Calu3 (cell line): ENCODE measurements at regions not wholly inside any gene's neighbourhood (a gene's known extent, or its start where the extent isn't known, plus 50 kb on each side); places are given as distances from the start of the nearest gene placed in this dataset.
"Not testable (repeated sequence)": the region's sequence is repeated elsewhere in the genome, so short reads cannot be mapped to it uniquely, and the experiment has no call there.

Source experiments
- BruUV-seq: library from RNA; stranded (reverse); fragments of 400-500 nt; replicated peaks from 2 replicates; lab custom pipeline; 2021; lab: Mats Ljungman, UMichigan
- CTCF ChIA-PET: fragments of 300-600 bp; sonication (Branson Sonifier 250); formaldehyde crosslinking; loops from one replicate; lab custom pipeline; 2022; ENCODE audit warnings: antibody characterized with exemption; lab: Charles Lee
- DNase-seq: peaks from one replicate; pipeline ENCODE4 v3.0.0; 2022
- H3K27ac Mint-ChIP-seq: one replicate; pipeline ENCODE4 v1.8.0; 2022; ENCODE audit warnings: mixed read lengths; ENCODE audit not compliant: unreplicated experiment
- H3K27me3 Mint-ChIP-seq: one replicate; pipeline ENCODE4 v1.8.0; 2022; ENCODE audit warnings: mixed read lengths; ENCODE audit not compliant: unreplicated experiment
- H3K36me3 Mint-ChIP-seq: one replicate; pipeline ENCODE4 v1.8.0; 2022; ENCODE audit warnings: mild to moderate bottlenecking, moderate library complexity, mixed read lengths; ENCODE audit not compliant: insufficient read depth, unreplicated experiment
- H3K4me1 Mint-ChIP-seq: one replicate; pipeline ENCODE4 v1.8.0; 2022; ENCODE audit warnings: mild to moderate bottlenecking, low read depth, mixed read lengths; ENCODE audit not compliant: unreplicated experiment
- H3K4me3 Mint-ChIP-seq: one replicate; pipeline ENCODE4 v1.8.0; 2022; ENCODE audit warnings: mild to moderate bottlenecking, low read depth, moderate library complexity, mixed read lengths; ENCODE audit not compliant: unreplicated experiment
- H3K9me3 Mint-ChIP-seq: one replicate; pipeline ENCODE4 v1.8.0; 2022; ENCODE audit warnings: low read depth, mixed read lengths; ENCODE audit not compliant: unreplicated experiment
- intact Hi-C: fragments of 100-400 bp; cut with micrococcal nuclease; formaldehyde crosslinking; loops from one replicate; pipeline ENCODE4 v1.10.0; 2022; ENCODE audit not compliant: unreplicated experiment
- TF ChIP-seq, protein P1 (sequence below): fragments of 200-600 bp; IDR thresholded peaks from one replicate; pipeline ENCODE4 v1.8.0; 2022; ENCODE audit warnings: antibody characterized with exemption; ENCODE audit not compliant: unreplicated experiment

DNA sequence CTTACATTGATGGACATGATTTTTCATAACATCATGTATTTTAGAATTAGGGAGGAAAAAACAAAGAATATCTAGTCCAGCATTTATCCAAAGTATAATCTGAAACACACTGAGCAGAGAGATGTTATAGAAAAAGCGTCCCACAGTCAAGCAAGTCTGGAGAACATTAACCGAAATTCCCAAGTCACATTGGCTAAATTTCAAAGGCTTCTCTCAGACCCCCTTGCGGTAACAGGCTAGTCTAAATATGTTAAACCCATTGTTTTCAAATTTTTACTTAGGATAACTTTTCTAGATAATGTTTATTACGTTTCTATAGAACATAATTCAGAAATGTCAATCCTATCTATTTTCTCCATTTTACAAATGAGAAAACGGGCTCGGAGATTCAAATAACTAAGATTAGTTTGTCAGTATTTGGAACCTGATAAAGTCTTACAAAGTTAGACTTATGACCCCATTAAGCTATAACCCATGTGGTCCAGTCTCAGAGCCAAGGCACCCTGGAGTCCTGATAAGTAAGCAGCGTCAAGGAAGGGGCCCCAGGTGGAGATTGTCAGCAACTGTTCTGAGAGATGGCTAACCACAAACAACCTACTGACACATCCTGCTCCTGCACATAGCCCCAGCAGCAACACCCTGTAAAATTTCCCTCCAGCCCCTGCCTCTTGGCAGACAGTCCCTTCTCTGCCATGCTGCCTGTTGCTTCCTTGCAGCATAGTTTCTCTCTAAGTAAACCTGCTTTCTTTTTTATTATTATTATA is 220.6 kb upstream of the TMEM260 start:
- Mint-ChIP-seq H3K4me3 (no peak overlapping the region), H3K27ac (no peak overlapping the region), H3K4me1 (no peaks in the 10 kb centered on the region), H3K9me3 (no peaks in the 10 kb centered on the region), H3K36me3 (no peaks in the 10 kb centered on the region), H3K27me3 (peaks cover 9% of the 10 kb centered on the region)
- intact Hi-C loops, result no loop called here
- no TSS peak for BruUV-seq
- TF ChIP-seq, protein P1, sequence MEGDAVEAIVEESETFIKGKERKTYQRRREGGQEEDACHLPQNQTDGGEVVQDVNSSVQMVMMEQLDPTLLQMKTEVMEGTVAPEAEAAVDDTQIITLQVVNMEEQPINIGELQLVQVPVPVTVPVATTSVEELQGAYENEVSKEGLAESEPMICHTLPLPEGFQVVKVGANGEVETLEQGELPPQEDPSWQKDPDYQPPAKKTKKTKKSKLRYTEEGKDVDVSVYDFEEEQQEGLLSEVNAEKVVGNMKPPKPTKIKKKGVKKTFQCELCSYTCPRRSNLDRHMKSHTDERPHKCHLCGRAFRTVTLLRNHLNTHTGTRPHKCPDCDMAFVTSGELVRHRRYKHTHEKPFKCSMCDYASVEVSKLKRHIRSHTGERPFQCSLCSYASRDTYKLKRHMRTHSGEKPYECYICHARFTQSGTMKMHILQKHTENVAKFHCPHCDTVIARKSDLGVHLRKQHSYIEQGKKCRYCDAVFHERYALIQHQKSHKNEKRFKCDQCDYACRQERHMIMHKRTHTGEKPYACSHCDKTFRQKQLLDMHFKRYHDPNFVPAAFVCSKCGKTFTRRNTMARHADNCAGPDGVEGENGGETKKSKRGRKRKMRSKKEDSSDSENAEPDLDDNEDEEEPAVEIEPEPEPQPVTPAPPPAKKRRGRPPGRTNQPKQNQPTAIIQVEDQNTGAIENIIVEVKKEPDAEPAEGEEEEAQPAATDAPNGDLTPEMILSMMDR, result no peak
- CTCF ChIA-PET, result interaction anchor here (0.6 kb wide), 1 partner anchor 1953 kb away, joined by 3 read pairs; no protein-coding TSS in a partner anchor
- DNase-seq, result no peak

GRCh38 chr14:56365663-56366062 is 213.9 kb upstream of the TMEM260 start:
- H3K4me1 Mint-ChIP-seq, CTCF ChIA-PET, H3K4me3 Mint-ChIP-seq, DNase-seq, H3K36me3 Mint-ChIP-seq, H3K9me3 Mint-ChIP-seq, BruUV-seq, H3K27ac Mint-ChIP-seq, intact Hi-C loops: not testable (repeated sequence)
- H3K27me3 Mint-ChIP-seq, result peaks cover 16% of the 10 kb centered on the region

DNA sequence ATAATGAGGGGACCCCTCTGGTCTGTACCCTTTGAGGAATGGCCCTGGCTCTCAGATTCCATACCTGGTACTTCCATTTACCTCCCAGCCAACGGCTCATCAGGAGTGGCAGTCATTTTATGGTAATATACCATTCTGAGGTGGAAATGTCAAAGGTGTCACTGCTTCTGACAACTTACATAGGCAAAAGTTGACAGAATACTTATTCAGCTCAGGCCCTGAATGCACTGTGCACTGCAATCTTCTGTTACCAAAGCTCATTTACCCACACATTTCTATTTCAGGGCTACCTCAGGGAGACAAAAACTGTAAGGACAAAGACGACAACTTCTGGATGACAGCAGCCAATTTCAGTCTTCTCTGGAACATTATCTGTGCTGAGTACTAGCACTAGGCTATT is 212.2 kb upstream of the TMEM260 start:
- Mint-ChIP-seq H3K27me3 (peaks cover 16% of the 10 kb centered on the region), H3K9me3 (peaks cover 8% of the 10 kb centered on the region), H3K36me3 (no peaks in the 10 kb centered on the region), H3K4me1 (no peaks in the 10 kb centered on the region), H3K4me3 (no peak overlapping the region), H3K27ac (no peak overlapping the region)
- intact Hi-C loops, result no loop called here
- no peak for DNase-seq
- CTCF ChIA-PET, result no interaction called here
- BruUV-seq, result no TSS peak
- TF ChIP-seq, protein P1, result no peak

DNA sequence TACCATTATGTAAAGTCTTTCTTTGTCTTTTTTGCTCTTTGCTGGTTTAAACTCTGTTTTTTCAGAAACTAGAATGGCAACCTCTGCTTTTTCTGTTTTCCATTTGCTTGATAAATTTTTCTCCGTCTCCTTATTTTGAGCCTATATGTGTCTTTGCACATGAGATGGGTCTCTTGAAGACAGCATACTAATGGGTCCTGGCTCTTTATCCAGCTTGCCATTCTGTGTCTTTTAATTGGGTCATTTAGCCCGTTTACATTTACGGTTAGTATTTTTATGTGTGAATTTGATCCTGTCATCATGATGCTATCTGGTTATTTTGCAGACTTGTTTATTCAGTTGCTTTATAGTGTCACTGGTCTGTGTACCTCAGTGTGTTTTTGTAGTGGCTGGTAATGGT is 207.9 kb upstream of the TMEM260 start:
- no peaks in the 10 kb centered on the region for H3K4me1 Mint-ChIP-seq
- no TSS peak for BruUV-seq
- no peak overlapping the region for H3K4me3 Mint-ChIP-seq
- CTCF ChIA-PET, result no interaction called here
- no peak overlapping the region for H3K27ac Mint-ChIP-seq
- TF ChIP-seq, protein P1, result no peak
- no peak for DNase-seq
- H3K27me3 Mint-ChIP-seq, result no peaks in the 10 kb centered on the region
- peaks cover 8% of the 10 kb centered on the region for H3K9me3 Mint-ChIP-seq
- intact Hi-C loops, result no loop called here
- no peaks in the 10 kb centered on the region for H3K36me3 Mint-ChIP-seq

GRCh38 chr14:56374421-56374820 is 205.2 kb upstream of the TMEM260 start:
- CTCF ChIA-PET, result interaction anchor here (0.6 kb wide), 1 partner anchor 13 kb away, joined by 3 read pairs; no protein-coding TSS in a partner anchor
- no peak overlapping the region for H3K4me3 Mint-ChIP-seq
- TF ChIP-seq, protein P1, result no peak
- H3K4me1 Mint-ChIP-seq, result no peaks in the 10 kb centered on the region
- BruUV-seq, result no TSS peak
- H3K27me3 Mint-ChIP-seq, result no peaks in the 10 kb centered on the region
- H3K36me3 Mint-ChIP-seq, result no peaks in the 10 kb centered on the region
- H3K27ac Mint-ChIP-seq, result no peak overlapping the region
- intact Hi-C loops, result no loop called here
- no peak for DNase-seq
- peaks cover 8% of the 10 kb centered on the region for H3K9me3 Mint-ChIP-seq
